HG02840 (cell line): ENCODE measurements at regions not wholly inside any gene's neighbourhood (a gene's known extent, or its start where the extent isn't known, plus 50 kb on each side); places are given as distances from the start of the nearest gene placed in this dataset.

Experiments used
- ATAC-seq: cut with Tn5 transposase; IDR thresholded peaks from one replicate; pipeline ENCODE4 v1.9.1; 2021; ENCODE audit warnings: mild to moderate bottlenecking, moderate library complexity, moderate number of reproducible peaks; ENCODE audit not compliant: unreplicated experiment, low FRiP score

DNA sequence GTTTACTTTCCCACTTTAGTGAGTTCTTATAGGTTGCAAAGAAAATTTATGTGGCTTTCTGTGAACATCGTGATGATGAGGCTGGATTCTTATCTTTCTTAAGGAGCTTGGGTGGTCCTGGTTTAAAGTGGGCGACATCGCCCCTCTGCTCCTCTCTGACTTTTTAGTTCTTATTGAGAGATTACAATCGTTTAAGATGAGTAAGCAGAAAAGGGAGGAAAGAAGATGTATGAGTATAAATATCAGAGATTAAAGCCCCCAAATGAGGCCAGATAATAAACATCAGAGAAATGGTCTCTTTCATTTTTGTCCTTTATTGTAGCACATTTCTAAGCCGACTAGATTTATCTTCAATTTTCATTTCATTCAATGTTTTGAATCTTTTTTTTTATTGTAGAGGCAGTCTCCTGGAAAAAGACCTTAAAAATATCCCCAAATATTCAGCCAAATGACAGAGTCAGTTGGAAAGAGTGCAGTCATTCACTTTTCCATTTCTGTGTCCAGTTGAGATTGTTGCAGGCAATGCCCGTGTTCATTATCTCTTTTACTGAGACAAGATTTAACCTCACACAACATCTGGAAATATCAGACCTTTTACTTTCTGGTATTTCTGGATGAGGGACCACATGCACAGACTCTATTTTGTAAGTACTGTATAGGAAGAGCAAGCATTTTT, 62.0 kb upstream of the PDE7B start:
- ATAC-seq: no peak

DNA sequence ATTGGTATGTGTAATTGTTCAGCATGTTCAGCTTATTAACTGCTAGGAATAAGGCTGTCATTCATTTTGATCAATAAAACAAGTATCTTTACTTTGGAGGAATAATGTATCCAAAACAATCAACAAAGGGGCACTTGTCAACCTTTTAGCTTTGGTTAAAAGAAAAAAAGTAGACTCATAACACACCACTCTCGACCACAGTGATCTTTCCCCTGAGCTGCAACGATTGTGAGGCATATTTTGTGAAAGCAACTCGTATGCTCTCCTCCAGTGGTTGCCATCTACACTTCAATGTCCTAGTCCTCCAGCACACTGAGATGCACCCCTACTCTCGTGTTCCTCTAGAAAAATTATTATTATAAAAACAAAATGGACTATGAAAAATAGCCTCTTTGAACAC, 60.1 kb upstream of the PDE7B start:
- no peak for ATAC-seq

DNA sequence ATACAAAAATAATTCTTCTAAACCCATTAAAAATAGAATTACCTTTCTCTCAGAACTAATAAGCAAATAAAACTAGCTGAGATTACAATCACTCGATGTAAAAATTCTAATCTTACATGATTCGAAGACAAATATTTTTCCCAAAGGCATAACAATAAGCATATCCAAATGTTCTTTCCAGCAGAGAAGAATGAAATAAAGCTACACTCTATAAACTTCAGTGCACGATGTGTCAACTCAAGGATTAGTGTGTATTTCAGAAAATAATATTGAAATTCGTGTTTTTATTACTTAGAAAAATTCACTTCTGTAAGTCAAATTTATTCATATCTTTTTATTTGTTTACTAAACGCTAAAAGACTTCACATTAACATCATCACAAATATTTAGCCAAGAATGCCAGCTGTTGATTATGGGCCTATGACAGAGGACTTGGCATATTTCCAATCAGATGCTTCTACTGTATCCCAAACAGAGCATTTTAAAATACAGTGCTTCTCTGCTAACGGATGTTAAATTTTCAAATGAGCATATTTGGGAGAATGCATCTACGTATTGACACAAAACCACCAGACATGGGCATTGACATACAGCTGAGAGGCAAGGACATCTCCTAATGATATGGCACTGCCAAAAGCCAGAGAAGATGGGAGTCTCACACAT, 54.7 kb upstream of the PDE7B start:
- ATAC-seq: no peak

DNA sequence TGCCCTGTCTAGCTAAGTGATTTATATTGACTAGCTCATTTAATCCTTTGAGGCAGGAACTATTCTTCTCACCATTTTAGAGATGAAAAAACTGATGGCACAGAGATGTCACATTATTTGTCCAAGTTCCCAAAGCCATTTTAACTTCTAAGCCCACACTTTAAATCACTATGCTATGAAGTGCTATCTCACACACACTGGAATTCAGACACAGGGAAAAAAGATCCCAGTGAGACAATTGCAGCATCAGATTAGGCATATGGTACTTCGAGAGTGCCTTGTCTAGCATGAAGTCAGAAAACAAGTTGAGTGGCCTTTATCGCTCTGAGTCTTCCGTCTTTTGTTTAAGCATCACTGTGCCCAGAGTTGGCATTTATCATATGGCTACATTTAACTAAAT, 54.1 kb upstream of the PDE7B start:
- ATAC-seq: no peak

DNA sequence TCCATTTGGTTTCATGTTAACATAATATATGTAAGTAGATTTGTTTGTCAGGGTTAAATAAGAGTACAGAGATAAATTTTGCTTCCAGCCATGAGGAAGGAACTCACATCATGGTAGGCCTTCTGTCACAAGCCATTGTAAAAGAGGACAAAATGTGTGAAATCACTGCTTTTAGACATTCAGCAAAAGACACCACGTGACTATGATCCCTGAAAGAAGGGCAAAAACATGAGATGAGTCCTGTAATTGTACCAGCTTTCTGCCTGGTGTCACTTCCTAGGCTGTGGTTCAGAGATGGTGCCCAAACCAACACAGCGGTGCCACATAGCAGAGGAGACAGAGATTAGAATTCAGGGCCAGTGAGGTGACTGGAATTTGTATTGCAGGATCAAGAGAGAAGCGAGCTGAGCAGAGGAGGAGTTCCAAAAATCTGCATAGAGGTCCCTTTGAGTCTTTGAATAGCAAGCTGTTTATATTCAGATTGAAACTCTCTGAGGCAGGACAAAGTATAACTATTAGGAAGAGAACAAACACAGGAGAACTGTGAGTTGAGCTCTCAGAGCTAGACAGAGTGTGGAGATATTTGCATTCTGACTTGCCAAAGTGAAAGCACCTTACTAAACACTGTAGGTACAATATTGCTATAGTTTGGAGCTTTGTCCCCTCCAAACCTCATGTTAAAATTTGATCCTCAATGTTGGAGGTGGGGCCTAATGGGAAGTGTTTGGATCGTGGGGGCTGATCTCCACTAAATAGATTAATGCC, 52.6 kb upstream of the PDE7B start:
- no peak for ATAC-seq
